ENCODE measurements at regions not wholly inside any gene's neighbourhood (a gene's known extent, or its start where the extent isn't known, plus 50 kb on each side); places are given as distances from the start of the nearest gene placed in this dataset.

DNA sequence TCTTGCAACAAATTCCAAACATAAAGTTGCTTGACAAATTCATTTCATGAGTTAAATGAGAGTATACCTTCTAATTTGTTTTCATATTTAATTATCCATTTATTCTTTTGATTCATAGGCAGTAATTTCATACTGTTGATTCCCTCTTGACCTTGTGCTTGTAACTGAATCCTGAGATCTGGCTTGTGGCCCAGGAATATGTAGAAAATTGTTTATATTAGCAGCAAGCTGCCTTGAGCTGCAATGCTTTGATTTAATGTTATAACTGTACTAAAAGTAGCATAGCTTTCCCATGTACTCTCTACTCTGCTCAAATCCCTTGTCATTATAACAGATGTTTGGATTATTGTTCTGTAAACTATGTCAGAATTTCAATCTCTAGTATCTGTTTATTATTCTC, 780.7 kb downstream of the NR2F1-AS1 start:
- H3K4me3 ChIP-seq (ENCODE audit: control extremely low read depth in 1 of 5, extremely low read depth in 1 of 5, insufficient read depth in 1 of 5, low read depth in 2 of 5, low read length in 4 of 5) = no peak overlapping the region
- H3K27ac Mint-ChIP-seq = no peak overlapping the region
- no peak overlapping the region for H3K4me3 Mint-ChIP-seq
- H3K4me1 Mint-ChIP-seq = no peaks in the 10 kb centered on the region
- H3K27me3 Mint-ChIP-seq = no peaks in the 10 kb centered on the region
- H3K27ac ChIP-seq (ENCODE audit: low read length in 2 of 2) = no peak overlapping the region
- intact Hi-C loops (cut with micrococcal nuclease) = no loop called here
- ATAC-seq (ENCODE audit: low read depth) (no peak), DNase-seq (no peak)
- no peak overlapping the region for H3K4me2 ChIP-seq (replicated peaks; ENCODE audit: low read depth, low read length, poor library complexity, severe bottlenecking)
- CTCF ChIA-PET = no interaction called here
- no peak for TF ChIP-seq EZH2 (IDR thresholded peaks at IDR 0.05; ENCODE audit: borderline replicate concordance, insufficient read depth, low read depth, low read length, poor library complexity, severe bottlenecking)
- TF ChIP-seq, protein P1, sequence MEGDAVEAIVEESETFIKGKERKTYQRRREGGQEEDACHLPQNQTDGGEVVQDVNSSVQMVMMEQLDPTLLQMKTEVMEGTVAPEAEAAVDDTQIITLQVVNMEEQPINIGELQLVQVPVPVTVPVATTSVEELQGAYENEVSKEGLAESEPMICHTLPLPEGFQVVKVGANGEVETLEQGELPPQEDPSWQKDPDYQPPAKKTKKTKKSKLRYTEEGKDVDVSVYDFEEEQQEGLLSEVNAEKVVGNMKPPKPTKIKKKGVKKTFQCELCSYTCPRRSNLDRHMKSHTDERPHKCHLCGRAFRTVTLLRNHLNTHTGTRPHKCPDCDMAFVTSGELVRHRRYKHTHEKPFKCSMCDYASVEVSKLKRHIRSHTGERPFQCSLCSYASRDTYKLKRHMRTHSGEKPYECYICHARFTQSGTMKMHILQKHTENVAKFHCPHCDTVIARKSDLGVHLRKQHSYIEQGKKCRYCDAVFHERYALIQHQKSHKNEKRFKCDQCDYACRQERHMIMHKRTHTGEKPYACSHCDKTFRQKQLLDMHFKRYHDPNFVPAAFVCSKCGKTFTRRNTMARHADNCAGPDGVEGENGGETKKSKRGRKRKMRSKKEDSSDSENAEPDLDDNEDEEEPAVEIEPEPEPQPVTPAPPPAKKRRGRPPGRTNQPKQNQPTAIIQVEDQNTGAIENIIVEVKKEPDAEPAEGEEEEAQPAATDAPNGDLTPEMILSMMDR (IDR thresholded peaks at IDR 0.05) = no peak
- H4K20me1 ChIP-seq (ENCODE audit: control insufficient read depth, insufficient read depth, low read length, poor library complexity, severe bottlenecking) = no peaks in the 10 kb centered on the region
- H3K9me3 ChIP-seq (ENCODE audit: control extremely low read depth in 1 of 3, control insufficient read depth in 2 of 3, insufficient read depth in 1 of 3, low read length in 2 of 3) = peaks cover 0 to 5% (median 3%) of the 10 kb centered on the region in 3 donors
- H3K9me3 Mint-ChIP-seq (ENCODE audit: insufficient read depth) = peaks cover 7% of the 10 kb centered on the region
- H3K79me2 ChIP-seq (ENCODE audit: control insufficient read depth, insufficient read depth, low read length) = no peaks in the 10 kb centered on the region
- H3K9ac ChIP-seq (ENCODE audit: low read length) = no peak overlapping the region
- POLR2A ChIA-PET = no interaction called here
- no peak overlapping the region for H2AFZ ChIP-seq (ENCODE audit: insufficient read depth, low read depth, low read length, poor library complexity, severe bottlenecking)
- H3K4me1 ChIP-seq (ENCODE audit: control insufficient read depth in 2 of 2, insufficient read depth in 2 of 2, low read length in 2 of 2) = no peaks in the 10 kb centered on the region
- no peaks in the 10 kb centered on the region for H3K36me3 ChIP-seq (replicated peaks in 1 of 2; ENCODE audit: control extremely low read depth in 1 of 2, control insufficient read depth in 1 of 2, extremely low read depth in 1 of 2, insufficient read depth in 2 of 2, low read length in 1 of 2)
- no peaks in the 10 kb centered on the region for H3K27me3 ChIP-seq (replicated peaks in 1 of 4; ENCODE audit: control extremely low read depth in 1 of 4, control insufficient read depth in 3 of 4, insufficient read depth in 4 of 4, low read length in 3 of 4)

DNA sequence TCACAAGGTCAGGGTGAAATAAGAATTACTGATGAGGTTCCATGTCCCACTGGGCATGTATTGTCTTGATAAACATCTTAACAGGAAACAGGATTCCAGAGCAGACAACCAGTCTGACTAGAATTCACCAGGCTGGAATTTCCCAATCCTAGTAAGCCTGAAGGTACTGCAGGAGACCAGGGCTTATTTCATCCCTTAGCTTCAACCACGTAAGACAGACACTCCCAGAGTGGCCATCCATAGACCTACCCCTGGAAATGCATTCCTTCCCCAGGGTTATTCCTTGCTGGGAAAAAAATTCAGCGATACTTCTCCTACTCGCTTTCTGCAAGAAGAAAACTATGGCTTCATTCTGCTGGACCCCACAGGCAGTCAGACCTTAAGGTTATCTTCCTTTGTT, 785.4 kb downstream of the NR2F1-AS1 start:
- H3K4me3 ChIP-seq (ENCODE audit: control extremely low read depth in 1 of 5, extremely low read depth in 1 of 5, insufficient read depth in 1 of 5, low read depth in 2 of 5, low read length in 4 of 5) = no peak overlapping the region
- peaks cover 0 to 7% (median 3%) of the 10 kb centered on the region in 3 donors for H3K9me3 ChIP-seq (ENCODE audit: control extremely low read depth in 1 of 3, control insufficient read depth in 2 of 3, insufficient read depth in 1 of 3, low read length in 2 of 3)
- ATAC-seq (ENCODE audit: low read depth) (no peak), DNase-seq (no peak)
- H3K9me3 Mint-ChIP-seq (ENCODE audit: insufficient read depth) = peaks cover 8% of the 10 kb centered on the region
- TF ChIP-seq, protein P1 (IDR thresholded peaks at IDR 0.05) = no peak
- no peak for TF ChIP-seq EZH2 (IDR thresholded peaks at IDR 0.05; ENCODE audit: borderline replicate concordance, insufficient read depth, low read depth, low read length, poor library complexity, severe bottlenecking)
- no peaks in the 10 kb centered on the region for H3K27me3 Mint-ChIP-seq
- ChIA-PET POLR2A (no interaction called here), CTCF (no interaction called here)
- no peak overlapping the region for H3K4me2 ChIP-seq (replicated peaks; ENCODE audit: low read depth, low read length, poor library complexity, severe bottlenecking)
- intact Hi-C loops (cut with micrococcal nuclease) = no loop called here
- no peaks in the 10 kb centered on the region for H4K20me1 ChIP-seq (ENCODE audit: control insufficient read depth, insufficient read depth, low read length, poor library complexity, severe bottlenecking)
- no peak overlapping the region for H3K4me3 Mint-ChIP-seq
- H3K79me2 ChIP-seq (ENCODE audit: control insufficient read depth, insufficient read depth, low read length) = no peaks in the 10 kb centered on the region
- H3K27ac Mint-ChIP-seq = no peak overlapping the region
- no peak overlapping the region for H3K9ac ChIP-seq (ENCODE audit: low read length)
- H3K27ac ChIP-seq (ENCODE audit: low read length in 2 of 2) = no peak overlapping the region
- no peaks in the 10 kb centered on the region for H3K4me1 ChIP-seq (ENCODE audit: control insufficient read depth in 2 of 2, insufficient read depth in 2 of 2, low read length in 2 of 2)
- no peaks in the 10 kb centered on the region for H3K36me3 ChIP-seq (replicated peaks in 1 of 2; ENCODE audit: control extremely low read depth in 1 of 2, control insufficient read depth in 1 of 2, extremely low read depth in 1 of 2, insufficient read depth in 2 of 2, low read length in 1 of 2)
- no peak overlapping the region for H2AFZ ChIP-seq (ENCODE audit: insufficient read depth, low read depth, low read length, poor library complexity, severe bottlenecking)
- H3K4me1 Mint-ChIP-seq = no peaks in the 10 kb centered on the region
- H3K27me3 ChIP-seq (replicated peaks in 1 of 4; ENCODE audit: control extremely low read depth in 1 of 4, control insufficient read depth in 3 of 4, insufficient read depth in 4 of 4, low read length in 3 of 4) = no peaks in the 10 kb centered on the region
- 89% methylated on average over 3 of the region's 3 CpGs for WGBS (ENCODE audit: insufficient coverage)

Data from B cell (primary cell).